OCI-LY1 (cell line): ENCODE measurements at regions not wholly inside any gene's neighbourhood (a gene's known extent, or its start where the extent isn't known, plus 50 kb on each side); places are given as distances from the start of the nearest gene placed in this dataset.

Experiments
- H2AFZ ChIP-seq: fragments of 200-600 bp; sonication (generic), shearing (Covaris generic); 2 replicates; pipeline ENCODE4 v1.6.0; 2014; ENCODE audit warnings: antibody characterized with exemption, mild to moderate bottlenecking, low read length
- H3F3A ChIP-seq: fragments of 200-600 bp; sonication (generic), shearing (Covaris generic); 2 replicates; pipeline ENCODE4 v1.6.0; 2014; ENCODE audit warnings: mild to moderate bottlenecking, antibody characterized with exemption, low read length, moderate library complexity; ENCODE audit not compliant: insufficient read depth
- H3K27ac ChIP-seq: fragments of 200-600 bp; sonication (generic); 2 replicates; pipeline ENCODE4 v1.5.1; 2014; ENCODE audit warnings: low read length, mixed run types, mild to moderate bottlenecking, low read depth; ENCODE audit not compliant: poor library complexity, severe bottlenecking
- H3K27me3 ChIP-seq: fragments of 200-600 bp; sonication (generic); 2 replicates; pipeline ENCODE4 v1.6.0; 2014; ENCODE audit warnings: antibody characterized with exemption, mild to moderate bottlenecking, low read length, moderate library complexity; ENCODE audit not compliant: insufficient read depth
- H3K36me3 ChIP-seq: fragments of 200-600 bp; sonication (generic); 2 replicates; pipeline ENCODE4 v1.6.1; 2014; ENCODE audit warnings: mild to moderate bottlenecking, antibody characterized with exemption, low read length, moderate library complexity, mixed read lengths; ENCODE audit not compliant: insufficient read depth
- H3K4me1 ChIP-seq: fragments of 200-600 bp; sonication (generic); 2 replicates; pipeline ENCODE4 v1.5.1; 2014; ENCODE audit warnings: mild to moderate bottlenecking, low read length, moderate library complexity; ENCODE audit not compliant: insufficient read depth, severe bottlenecking
- H3K4me2 ChIP-seq: fragments of 200-600 bp; sonication (generic), shearing (Covaris generic); 2 replicates; pipeline ENCODE4 v1.6.1; 2014; ENCODE audit warnings: low read length
- H3K4me3 ChIP-seq: fragments of 200-600 bp; sonication (generic); 2 replicates; pipeline ENCODE4 v1.5.1; 2014; ENCODE audit warnings: low read length, low read depth, mild to moderate bottlenecking, mixed read lengths; ENCODE audit not compliant: poor library complexity, severe bottlenecking
- H3K79me2 ChIP-seq: fragments of 200-600 bp; shearing (Covaris generic); 2 replicates; pipeline ENCODE4 v1.6.1; 2016; ENCODE audit warnings: mixed run types, low read length, mixed read lengths; ENCODE audit not compliant: insufficient read depth
- H3K9ac ChIP-seq: fragments of 200-600 bp; sonication (generic), shearing (Covaris generic); 2 replicates; pipeline ENCODE4 v1.6.1; 2014; ENCODE audit warnings: mild to moderate bottlenecking, low read length, mixed read lengths
- H3K9me2 ChIP-seq: fragments of 200-600 bp; sonication (generic), shearing (Covaris generic); 2 replicates; pipeline ENCODE4 v1.6.1; 2014; ENCODE audit warnings: low read depth, mild to moderate bottlenecking, low read length, mixed read lengths
- H3K9me3 ChIP-seq: fragments of 200-600 bp; shearing (Covaris generic); 2 replicates; pipeline ENCODE4 v1.6.1; 2014; ENCODE audit warnings: low read length, mixed read lengths
- H4K20me1 ChIP-seq: fragments of 200-600 bp; sonication (generic), shearing (Covaris generic); 2 replicates; pipeline ENCODE4 v1.6.0; 2016; ENCODE audit warnings: mild to moderate bottlenecking, low read length; ENCODE audit not compliant: insufficient read depth
- EZH2 ChIP-seq: fragments of 200-600 bp; sonication (generic), shearing (Covaris generic); IDR thresholded peaks from 2 replicates; pipeline ENCODE4 v1.8.0; 2017; ENCODE audit warnings: borderline replicate concordance, mixed run types, mild to moderate bottlenecking, antibody characterized with exemption, low read length, moderate library complexity, mixed read lengths
- TF ChIP-seq, protein P1 (sequence below): fragments of 200-600 bp; sonication (generic), shearing (Covaris generic); IDR thresholded peaks from 2 replicates; pipeline ENCODE4 v1.5.1; 2017; ENCODE audit warnings: mild to moderate bottlenecking, antibody characterized with exemption, low read length, moderate library complexity, mixed read lengths

- no peak overlapping the region for H3K4me3 ChIP-seq
- no peak overlapping the region for H2AFZ ChIP-seq
- no peaks in the 10 kb centered on the region for H4K20me1 ChIP-seq
- TF ChIP-seq, protein P1, sequence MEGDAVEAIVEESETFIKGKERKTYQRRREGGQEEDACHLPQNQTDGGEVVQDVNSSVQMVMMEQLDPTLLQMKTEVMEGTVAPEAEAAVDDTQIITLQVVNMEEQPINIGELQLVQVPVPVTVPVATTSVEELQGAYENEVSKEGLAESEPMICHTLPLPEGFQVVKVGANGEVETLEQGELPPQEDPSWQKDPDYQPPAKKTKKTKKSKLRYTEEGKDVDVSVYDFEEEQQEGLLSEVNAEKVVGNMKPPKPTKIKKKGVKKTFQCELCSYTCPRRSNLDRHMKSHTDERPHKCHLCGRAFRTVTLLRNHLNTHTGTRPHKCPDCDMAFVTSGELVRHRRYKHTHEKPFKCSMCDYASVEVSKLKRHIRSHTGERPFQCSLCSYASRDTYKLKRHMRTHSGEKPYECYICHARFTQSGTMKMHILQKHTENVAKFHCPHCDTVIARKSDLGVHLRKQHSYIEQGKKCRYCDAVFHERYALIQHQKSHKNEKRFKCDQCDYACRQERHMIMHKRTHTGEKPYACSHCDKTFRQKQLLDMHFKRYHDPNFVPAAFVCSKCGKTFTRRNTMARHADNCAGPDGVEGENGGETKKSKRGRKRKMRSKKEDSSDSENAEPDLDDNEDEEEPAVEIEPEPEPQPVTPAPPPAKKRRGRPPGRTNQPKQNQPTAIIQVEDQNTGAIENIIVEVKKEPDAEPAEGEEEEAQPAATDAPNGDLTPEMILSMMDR = no peak
- TF ChIP-seq EZH2 = no peak
- H3K79me2 ChIP-seq = no peaks in the 10 kb centered on the region
- H3K9me2 ChIP-seq = no peaks in the 10 kb centered on the region
- H3K4me1 ChIP-seq = no peaks in the 10 kb centered on the region
- no peaks in the 10 kb centered on the region for H3K9me3 ChIP-seq
- no peak overlapping the region for H3K4me2 ChIP-seq
- H3K27ac ChIP-seq = no peak overlapping the region
- H3K9ac ChIP-seq = no peak overlapping the region
- no peaks in the 10 kb centered on the region for H3K27me3 ChIP-seq
- no peaks in the 10 kb centered on the region for H3K36me3 ChIP-seq
- no peaks in the 10 kb centered on the region for H3F3A ChIP-seq
Observed at GRCh38 chr1:191256917-191257316, 779.3 kb upstream of the BRINP3 start.

GRCh38 chr1:191260056-191260455 lies 782.4 kb upstream of the BRINP3 start:
- no peaks in the 10 kb centered on the region for H3F3A ChIP-seq
- no peaks in the 10 kb centered on the region for H3K36me3 ChIP-seq
- H3K9ac ChIP-seq = no peak overlapping the region
- H3K27ac ChIP-seq = no peak overlapping the region
- H3K4me3 ChIP-seq = no peak overlapping the region
- no peaks in the 10 kb centered on the region for H3K9me2 ChIP-seq
- no peaks in the 10 kb centered on the region for H3K4me1 ChIP-seq
- H2AFZ ChIP-seq = no peak overlapping the region
- no peak overlapping the region for H3K4me2 ChIP-seq
- no peaks in the 10 kb centered on the region for H3K79me2 ChIP-seq
- H3K9me3 ChIP-seq = no peaks in the 10 kb centered on the region
- H3K27me3 ChIP-seq = no peaks in the 10 kb centered on the region
- TF ChIP-seq, protein P1 = no peak
- no peak for TF ChIP-seq EZH2
- H4K20me1 ChIP-seq = no peaks in the 10 kb centered on the region

GRCh38 chr1:191261111-191261510 lies 783.4 kb upstream of the BRINP3 start:
- H3K27me3 ChIP-seq = no peaks in the 10 kb centered on the region
- no peaks in the 10 kb centered on the region for H3F3A ChIP-seq
- TF ChIP-seq EZH2 = no peak
- TF ChIP-seq, protein P1 = no peak
- no peak overlapping the region for H3K4me3 ChIP-seq
- no peak overlapping the region for H3K9ac ChIP-seq
- H3K4me1 ChIP-seq = no peaks in the 10 kb centered on the region
- no peak overlapping the region for H3K4me2 ChIP-seq
- H3K9me3 ChIP-seq = no peaks in the 10 kb centered on the region
- no peaks in the 10 kb centered on the region for H3K36me3 ChIP-seq
- no peaks in the 10 kb centered on the region for H4K20me1 ChIP-seq
- H3K79me2 ChIP-seq = no peaks in the 10 kb centered on the region
- H3K27ac ChIP-seq = no peak overlapping the region
- H3K9me2 ChIP-seq = no peaks in the 10 kb centered on the region
- H2AFZ ChIP-seq = no peak overlapping the region
